SW480 (cell line): ENCODE measurements at regions not wholly inside any gene's neighbourhood (a gene's known extent, or its start where the extent isn't known, plus 50 kb on each side); places are given as distances from the start of the nearest gene placed in this dataset.
"Not testable (repeated sequence)": the region's sequence is repeated elsewhere in the genome, so short reads cannot be mapped to it uniquely, and the experiment has no call there.

Experiments used
- DNase-seq: peaks from one replicate; pipeline ENCODE4 v3.0.0-alpha.2; 2016; ENCODE audit warnings: low spot score

GRCh38 chr12:71385155-71385554 lies 54.4 kb upstream of the LGR5 start:
- no peak for DNase-seq

- DNase-seq, result not testable (repeated sequence)
Measured at GRCh38 chr12:71376711-71377355, 62.8 kb upstream of the LGR5 start.

GRCh38 chr12:71371122-71371521 lies 68.5 kb upstream of the LGR5 start:
- peak; percentile 20 for DNase-seq

GRCh38 chr12:71360013-71360412 lies 79.6 kb upstream of the LGR5 start:
- DNase-seq, result no peak

DNA sequence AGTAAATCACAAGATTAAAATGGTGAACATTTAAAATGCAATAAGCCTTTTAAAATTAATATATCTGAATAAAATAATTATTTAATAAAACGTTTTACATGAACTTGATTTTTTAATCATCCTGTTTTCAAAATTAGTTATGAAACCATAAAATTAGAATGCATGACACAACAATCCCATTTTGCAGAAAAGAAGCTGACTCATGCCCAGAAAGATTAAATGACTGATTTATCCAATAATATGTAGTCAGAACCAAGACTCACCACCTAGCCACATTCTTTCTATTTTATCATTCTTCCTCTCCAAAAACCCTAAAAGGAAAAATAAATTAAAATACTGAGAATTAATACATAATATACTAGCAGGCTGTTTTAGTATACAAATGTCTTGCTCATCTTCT lies 83.0 kb upstream of the LGR5 start:
- DNase-seq, result no peak

GRCh38 chr12:71354871-71355270 lies 84.7 kb upstream of the LGR5 start:
- no peak for DNase-seq

GRCh38 chr12:71353607-71354006 lies 86.0 kb upstream of the LGR5 start:
- DNase-seq, result no peak

- no peak for DNase-seq
Measured at GRCh38 chr12:71349950-71350349, 89.6 kb upstream of the LGR5 start.

DNA sequence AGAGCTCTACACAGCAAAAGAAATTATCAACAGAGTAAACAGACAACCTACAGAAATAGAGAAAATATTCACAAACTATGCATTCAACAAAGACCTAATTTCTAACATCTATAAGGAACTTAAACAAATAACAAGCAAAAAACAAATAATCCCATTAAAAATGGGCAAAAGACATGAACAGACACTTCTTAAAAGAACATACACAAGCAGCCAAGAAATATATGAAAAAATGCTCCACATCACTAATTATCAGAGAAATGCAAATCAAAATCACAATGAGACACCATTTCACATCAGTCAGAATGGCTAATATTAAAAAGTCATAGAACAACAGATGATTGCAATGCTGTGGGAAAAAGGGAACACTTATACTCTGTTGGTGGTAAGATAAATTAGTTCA lies 100.7 kb upstream of the LGR5 start:
- DNase-seq, result no peak

DNA sequence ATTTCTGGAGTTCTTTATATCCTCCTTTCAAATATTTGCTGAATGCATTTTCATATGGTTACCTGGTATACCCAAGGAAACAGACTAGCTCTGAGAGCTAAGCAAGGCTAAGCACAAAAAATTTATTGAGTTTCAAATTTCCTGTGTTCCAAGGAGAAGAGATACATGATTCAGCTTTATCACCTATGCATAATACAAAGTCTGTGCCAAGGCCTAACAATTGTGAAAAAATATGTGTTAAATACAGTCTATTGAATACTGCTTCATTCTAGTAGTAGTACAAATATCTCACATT lies 103.7 kb upstream of the LGR5 start:
- no peak for DNase-seq

- DNase-seq, result no peak
Measured at GRCh38 chr12:71335151-71335962, 104.2 kb upstream of the LGR5 start.

- no peak for DNase-seq
Measured at GRCh38 chr12:71333418-71333817, 106.2 kb upstream of the LGR5 start.

DNA sequence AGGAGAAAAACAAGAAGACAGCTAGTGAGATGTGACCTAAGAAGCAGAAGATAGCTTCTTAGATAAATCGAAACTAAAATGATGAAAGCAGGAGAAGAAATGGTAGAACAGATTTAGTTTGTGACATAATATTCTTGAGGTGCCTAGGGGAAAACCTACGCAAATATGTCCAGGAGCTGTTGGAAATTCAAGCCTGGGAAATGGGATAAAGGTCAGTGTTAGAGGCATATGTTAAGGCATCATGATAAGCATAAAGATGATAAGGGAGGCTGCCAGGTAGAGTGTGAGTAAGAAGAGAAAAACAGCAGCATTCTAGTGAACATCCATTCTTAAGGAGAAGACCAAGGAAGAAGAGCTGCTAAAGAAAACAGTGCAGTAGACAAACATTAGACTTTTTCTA lies 109.6 kb upstream of the LGR5 start:
- DNase-seq, result no peak

- DNase-seq, result no peak
Measured at GRCh38 chr12:71321531-71321930, 118.1 kb upstream of the LGR5 start.

- DNase-seq, result no peak
Measured at GRCh38 chr12:71321130-71321529, 118.5 kb upstream of the LGR5 start.

- DNase-seq, result no peak
Measured at GRCh38 chr12:71315328-71315985, 124.1 kb upstream of the LGR5 start.

GRCh38 chr12:71312768-71313403 lies 126.7 kb upstream of the LGR5 start:
- no peak for DNase-seq

DNA sequence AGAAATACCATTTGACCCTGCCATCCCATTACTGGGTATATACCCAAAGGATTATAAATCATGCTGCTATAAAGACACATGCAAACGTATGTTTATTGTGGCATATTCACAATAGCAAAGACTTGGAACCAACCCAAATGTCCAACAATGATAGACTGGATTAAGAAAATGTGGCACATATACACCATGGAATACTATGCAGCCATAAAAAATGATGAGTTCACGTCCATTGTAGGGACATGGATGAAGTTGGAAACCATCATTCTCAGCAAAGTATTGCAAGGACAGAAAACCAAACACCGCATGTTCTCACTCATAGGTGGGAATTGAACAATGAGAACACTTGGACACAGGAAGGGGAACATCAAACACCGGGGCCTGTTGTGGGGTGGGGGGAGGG lies 128.0 kb upstream of the LGR5 start:
- not testable (repeated sequence) for DNase-seq

- DNase-seq, result no peak
Measured at GRCh38 chr12:71306808-71307207, 132.8 kb upstream of the LGR5 start.

- DNase-seq, result no peak
Measured at GRCh38 chr12:71304306-71304705, 135.3 kb upstream of the LGR5 start.

GRCh38 chr12:71303199-71303598 lies 136.4 kb upstream of the LGR5 start:
- DNase-seq, result no peak

GRCh38 chr12:71300772-71301675 lies 138.6 kb upstream of the LGR5 start:
- no peak for DNase-seq
